Peyer's patch (tissue), 4 donors: ENCODE measurements at regions not wholly inside any gene's neighbourhood (a gene's known extent, or its start where the extent isn't known, plus 50 kb on each side); places are given as distances from the start of the nearest gene placed in this dataset.

ENCODE experiments used
- POLR2A ChIP-seq, 2 donors: fragments of 450-650 bp; IDR thresholded peaks; one replicate each; pipeline ENCODE4 v1.5.1; 2017; ENCODE audit warnings: antibody characterized with exemption in 2 of 2, mild to moderate bottlenecking in 2 of 2, moderate library complexity in 2 of 2
- TF ChIP-seq, protein P1 (sequence below), 6 experiments: fragments of 450-650 bp in 4 of 6; fragments of 200-600 bp in 2 of 6; sonication (generic) in 1 of 6; IDR thresholded peaks; one replicate each; pipeline ENCODE4 v1.5.1; 2017 to 2019; ENCODE audit warnings: antibody characterized with exemption in 6 of 6, mild to moderate bottlenecking in 3 of 6, moderate library complexity in 1 of 6

DNA sequence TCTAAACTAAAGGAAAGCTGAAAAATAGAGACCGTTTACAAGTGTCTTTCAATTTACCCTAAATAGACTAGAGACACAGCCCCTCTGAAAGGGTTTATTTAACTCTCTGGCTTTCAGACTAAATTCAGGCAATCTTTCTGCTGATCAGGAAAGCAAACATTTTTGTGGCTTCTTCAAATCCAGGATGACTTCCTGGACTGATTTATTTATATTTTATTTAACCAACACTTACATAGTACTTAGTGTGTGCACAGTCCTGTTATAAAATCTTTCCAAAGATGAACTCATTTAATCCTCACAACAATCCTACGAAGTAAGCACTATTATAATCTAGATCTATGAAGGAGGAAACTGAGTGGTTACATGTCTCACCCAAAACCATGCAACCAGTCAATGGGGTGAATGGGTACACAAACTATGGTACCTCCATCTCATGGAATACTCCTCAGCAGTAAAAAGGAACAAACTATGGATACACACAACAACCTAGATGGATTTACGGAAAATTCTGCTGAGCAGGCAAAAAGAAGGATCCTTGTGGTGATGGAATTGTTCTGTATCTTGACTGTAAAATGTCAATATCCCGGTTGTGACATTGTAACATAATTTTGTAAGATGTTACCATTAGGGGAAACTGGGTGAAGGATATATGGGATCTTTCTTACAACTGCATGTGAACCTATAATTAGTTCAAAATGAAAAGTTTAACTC is 64.1 kb upstream of the MAMLD1 start:
- TF ChIP-seq, protein P1, sequence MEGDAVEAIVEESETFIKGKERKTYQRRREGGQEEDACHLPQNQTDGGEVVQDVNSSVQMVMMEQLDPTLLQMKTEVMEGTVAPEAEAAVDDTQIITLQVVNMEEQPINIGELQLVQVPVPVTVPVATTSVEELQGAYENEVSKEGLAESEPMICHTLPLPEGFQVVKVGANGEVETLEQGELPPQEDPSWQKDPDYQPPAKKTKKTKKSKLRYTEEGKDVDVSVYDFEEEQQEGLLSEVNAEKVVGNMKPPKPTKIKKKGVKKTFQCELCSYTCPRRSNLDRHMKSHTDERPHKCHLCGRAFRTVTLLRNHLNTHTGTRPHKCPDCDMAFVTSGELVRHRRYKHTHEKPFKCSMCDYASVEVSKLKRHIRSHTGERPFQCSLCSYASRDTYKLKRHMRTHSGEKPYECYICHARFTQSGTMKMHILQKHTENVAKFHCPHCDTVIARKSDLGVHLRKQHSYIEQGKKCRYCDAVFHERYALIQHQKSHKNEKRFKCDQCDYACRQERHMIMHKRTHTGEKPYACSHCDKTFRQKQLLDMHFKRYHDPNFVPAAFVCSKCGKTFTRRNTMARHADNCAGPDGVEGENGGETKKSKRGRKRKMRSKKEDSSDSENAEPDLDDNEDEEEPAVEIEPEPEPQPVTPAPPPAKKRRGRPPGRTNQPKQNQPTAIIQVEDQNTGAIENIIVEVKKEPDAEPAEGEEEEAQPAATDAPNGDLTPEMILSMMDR (IDR thresholded peaks at IDR 0.05), result no peak
- TF ChIP-seq POLR2A (IDR thresholded peaks at IDR 0.05), result no peak
